Skeletal muscle tissue (tissue), 3 donors: ENCODE measurements at regions not wholly inside any gene's neighbourhood (a gene's known extent, or its start where the extent isn't known, plus 50 kb on each side); places are given as distances from the start of the nearest gene placed in this dataset.

ENCODE experiments used
- H3K27ac ChIP-seq: one replicate; pipeline ENCODE4 v1.7.0; 2013; ENCODE audit warnings: mild to moderate bottlenecking, low read depth, low read length, inconsistent platforms
- H3K27me3 ChIP-seq, 3 donors: one replicate each; pipeline ENCODE4 v1.7.0; 2013; ENCODE audit warnings: low read length in 3 of 3; ENCODE audit not compliant: control insufficient read depth in 3 of 3, insufficient read depth in 3 of 3
- H3K36me3 ChIP-seq, 3 donors: one replicate each; pipeline ENCODE4 v1.7.0; 2013; ENCODE audit warnings: low read length in 3 of 3; ENCODE audit not compliant: control insufficient read depth in 3 of 3, insufficient read depth in 3 of 3
- H3K4me1 ChIP-seq, 3 donors: one replicate each; pipeline ENCODE4 v1.7.0; 2013; ENCODE audit warnings: low read length in 3 of 3, mild to moderate bottlenecking in 3 of 3; ENCODE audit not compliant: control insufficient read depth in 3 of 3, insufficient read depth in 3 of 3
- H3K4me3 ChIP-seq, 3 donors: one replicate each; pipeline ENCODE4 v1.7.0; 2013; ENCODE audit warnings: low read length in 3 of 3
- H3K9ac ChIP-seq, 3 donors: one replicate each; pipeline ENCODE4 v1.7.0; 2013; ENCODE audit warnings: low read length in 3 of 3, mild to moderate bottlenecking in 3 of 3, moderate library complexity in 2 of 3, low read depth in 1 of 3
- H3K9me3 ChIP-seq, 3 donors: one replicate each; pipeline ENCODE4 v1.7.0; 2013; ENCODE audit warnings: low read length in 3 of 3; ENCODE audit not compliant: control insufficient read depth in 3 of 3
- donor health status: Osteomylitis.

GRCh38 chr4:160276785-160277325 lies 1174.0 kb downstream of the RAPGEF2 start:
- no peak overlapping the region for H3K4me3 ChIP-seq
- H3K9me3 ChIP-seq: peaks cover 3 to 8% (median 6%) of the 10 kb centered on the region in 3 donors
- no peaks in the 10 kb centered on the region for H3K27me3 ChIP-seq
- no peak overlapping the region for H3K9ac ChIP-seq
- no peaks in the 10 kb centered on the region for H3K36me3 ChIP-seq
- H3K4me1 ChIP-seq: no peaks in the 10 kb centered on the region
- no peak overlapping the region for H3K27ac ChIP-seq

- Histone ChIP-seq H3K4me1 (no peaks in the 10 kb centered on the region), H3K27ac (no peak overlapping the region), H3K9ac (no peak overlapping the region), H3K9me3 (no peaks in the 10 kb centered on the region), H3K36me3 (no peaks in the 10 kb centered on the region), H3K4me3 (no peak overlapping the region), H3K27me3 (no peaks in the 10 kb centered on the region)
Measured at GRCh38 chr4:160283081-160283480, 1180.2 kb downstream of the RAPGEF2 start.

- Histone ChIP-seq H3K27me3 (no peaks in the 10 kb centered on the region), H3K9me3 (no peaks in the 10 kb centered on the region), H3K4me1 (no peaks in the 10 kb centered on the region), H3K9ac (no peak overlapping the region), H3K36me3 (no peaks in the 10 kb centered on the region), H3K27ac (no peak overlapping the region), H3K4me3 (no peak overlapping the region)
Measured at GRCh38 chr4:160284516-160284915, 1181.6 kb downstream of the RAPGEF2 start.

- Histone ChIP-seq H3K9ac (no peak overlapping the region), H3K4me1 (no peaks in the 10 kb centered on the region), H3K27ac (no peak overlapping the region), H3K9me3 (no peaks in the 10 kb centered on the region), H3K4me3 (no peak overlapping the region), H3K27me3 (no peaks in the 10 kb centered on the region), H3K36me3 (no peaks in the 10 kb centered on the region)
Measured at GRCh38 chr4:160286051-160286450, 1183.2 kb downstream of the RAPGEF2 start.

- H3K4me3 ChIP-seq: no peak overlapping the region
Measured at GRCh38 chr4:160296476-160296875, 1193.6 kb downstream of the RAPGEF2 start.

GRCh38 chr4:160299177-160299576 lies 1196.3 kb downstream of the RAPGEF2 start:
- Histone ChIP-seq H3K27ac (no peak overlapping the region), H3K4me3 (no peak overlapping the region), H3K36me3 (no peaks in the 10 kb centered on the region), H3K9me3 (no peaks in the 10 kb centered on the region), H3K9ac (no peak overlapping the region), H3K4me1 (no peaks in the 10 kb centered on the region), H3K27me3 (no peaks in the 10 kb centered on the region)

More at GRCh38 chr4:160296476-160296875, 1193.6 kb downstream of the RAPGEF2 start:
- Histone ChIP-seq H3K9me3 (no peaks in the 10 kb centered on the region), H3K27me3 (no peaks in the 10 kb centered on the region), H3K36me3 (no peaks in the 10 kb centered on the region), H3K4me1 (no peaks in the 10 kb centered on the region), H3K27ac (no peak overlapping the region), H3K9ac (no peak overlapping the region)

- Histone ChIP-seq H3K9me3 (no peaks in the 10 kb centered on the region), H3K27me3 (no peaks in the 10 kb centered on the region), H3K27ac (no peak overlapping the region), H3K4me1 (no peaks in the 10 kb centered on the region), H3K9ac (no peak overlapping the region), H3K4me3 (no peak overlapping the region), H3K36me3 (no peaks in the 10 kb centered on the region)
Measured at GRCh38 chr4:160299608-160300007, 1196.7 kb downstream of the RAPGEF2 start.

GRCh38 chr4:160316036-160316435 lies 1213.2 kb downstream of the RAPGEF2 start:
- H3K27ac ChIP-seq: no peak overlapping the region
- no peak overlapping the region for H3K4me3 ChIP-seq
- no peaks in the 10 kb centered on the region for H3K27me3 ChIP-seq
- no peak overlapping the region for H3K9ac ChIP-seq
- no peaks in the 10 kb centered on the region for H3K36me3 ChIP-seq
- H3K4me1 ChIP-seq: no peaks in the 10 kb centered on the region
- no peaks in the 10 kb centered on the region for H3K9me3 ChIP-seq

- H3K36me3 ChIP-seq: no peaks in the 10 kb centered on the region
- H3K27ac ChIP-seq: no peak overlapping the region
- H3K4me1 ChIP-seq: no peaks in the 10 kb centered on the region
- no peak overlapping the region for H3K4me3 ChIP-seq
- no peaks in the 10 kb centered on the region for H3K27me3 ChIP-seq
- no peaks in the 10 kb centered on the region for H3K9me3 ChIP-seq
- no peak overlapping the region for H3K9ac ChIP-seq
Measured at GRCh38 chr4:160318567-160319220, 1215.8 kb downstream of the RAPGEF2 start.

GRCh38 chr4:160319221-160319867 lies 1216.5 kb downstream of the RAPGEF2 start:
- Histone ChIP-seq H3K4me3 (no peak overlapping the region), H3K27ac (no peak overlapping the region), H3K9ac (no peak overlapping the region), H3K9me3 (no peaks in the 10 kb centered on the region), H3K27me3 (no peaks in the 10 kb centered on the region), H3K36me3 (no peaks in the 10 kb centered on the region), H3K4me1 (no peaks in the 10 kb centered on the region)
